Aorta (tissue), 5 donors: ENCODE measurements at regions not wholly inside any gene's neighbourhood (a gene's known extent, or its start where the extent isn't known, plus 50 kb on each side); places are given as distances from the start of the nearest gene placed in this dataset.
"Not testable (repeated sequence)": the region's sequence is repeated elsewhere in the genome, so short reads cannot be mapped to it uniquely, and the experiment has no call there.

Source experiments
- ATAC-seq: fragments of 200-7000 bp; cut with Tn5 transposase; one replicate; pipeline ENCODE4 v1.9.1; 2022; ENCODE audit warnings: moderate library complexity; ENCODE audit not compliant: low FRiP score
- DNase-seq, 2 donors: peaks; one replicate each; pipeline ENCODE4 v3.0.0-alpha.2; 2020
- H3K27ac ChIP-seq, 2 donors: one replicate each; pipeline ENCODE4 v1.5.1; 2013; ENCODE audit warnings: low read length in 2 of 2, mild to moderate bottlenecking in 2 of 2, moderate library complexity in 2 of 2, control low read depth in 1 of 2, inconsistent platforms in 1 of 2, low read depth in 1 of 2
- H3K27me3 ChIP-seq, 2 donors: one replicate each; pipeline ENCODE4 v1.6.1; 2013; ENCODE audit warnings: control low read depth in 1 of 2, low read length in 1 of 2, mild to moderate bottlenecking in 1 of 2, moderate library complexity in 1 of 2; ENCODE audit not compliant: insufficient read depth in 2 of 2, control insufficient read depth in 1 of 2
- H3K36me3 ChIP-seq, 2 donors: one replicate each; pipeline ENCODE4 v1.6.1; 2013; ENCODE audit warnings: control low read depth in 1 of 2, low read length in 1 of 2, mild to moderate bottlenecking in 1 of 2; ENCODE audit not compliant: insufficient read depth in 2 of 2, control insufficient read depth in 1 of 2
- H3K4me1 ChIP-seq, 2 donors: one replicate each; pipeline ENCODE4 v1.6.1; 2013; ENCODE audit warnings: low read length in 2 of 2, control low read depth in 1 of 2, mild to moderate bottlenecking in 1 of 2, moderate library complexity in 1 of 2; ENCODE audit not compliant: insufficient read depth in 2 of 2, control insufficient read depth in 1 of 2
- H3K4me3 ChIP-seq, 2 donors: one replicate each; pipeline ENCODE4 v1.5.1; 2013; ENCODE audit warnings: low read length in 2 of 2, control low read depth in 1 of 2, mild to moderate bottlenecking in 1 of 2
- H3K9me3 ChIP-seq: one replicate; pipeline ENCODE4 v1.6.1; 2013; ENCODE audit warnings: mild to moderate bottlenecking, low read length; ENCODE audit not compliant: control insufficient read depth
- WGBS, 2 donors: extraction: QIAGEN DNeasy Blood & Tissue Kit; methylation state at CpG; one replicate each; pipeline ENCODE4 v1.1.7; 2013; 5-methylcytosine and 5-hydroxymethylcytosine counted together
- intact Hi-C, 2 donors: fragments of 100-400 bp; cut with DNase I; formaldehyde crosslinking; loops; one replicate each; pipeline versions ENCODE4 v1.14.2 to v1.15.0; 2022
- donor health status: healthy with polysubstance abuse.
- donor health status: Bipolar disorder and iron deficiency.
- donor health status: DM: no; HTN: no; CAD: no.
- donor health status: DM: no; HTN: no; CAD: no.
- donor health status: DM: yes; HTN: yes; CAD: no.

DNA sequence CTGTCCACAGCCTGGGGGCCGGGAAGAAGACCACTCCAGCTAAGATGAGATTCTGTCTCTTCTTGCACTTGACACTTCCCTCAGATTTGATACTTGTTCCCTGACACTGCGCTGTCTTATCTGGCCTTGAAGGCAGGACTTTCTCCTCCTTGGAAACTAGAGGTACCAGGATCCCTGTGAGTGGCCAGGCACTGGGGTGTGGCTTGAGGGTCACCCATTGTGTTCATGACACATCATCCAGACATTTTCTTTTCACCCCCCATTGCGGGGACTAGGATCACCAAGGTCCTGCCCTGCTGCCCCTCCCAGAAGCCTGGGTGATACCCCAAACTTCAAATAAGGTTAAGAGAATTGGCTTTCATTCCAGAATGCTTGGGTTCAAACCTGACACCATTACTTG lies 103.3 kb downstream of the NDFIP1 start:
- ATAC-seq (no peak), DNase-seq (no peak)
- Histone ChIP-seq H3K36me3 (no peaks in the 10 kb centered on the region), H3K9me3 (no peaks in the 10 kb centered on the region), H3K4me1 (peaks cover 2 to 6% of the 10 kb centered on the region in 2 donors), H3K4me3 (no peak overlapping the region), H3K27me3 (no peaks in the 10 kb centered on the region), H3K27ac (no peak overlapping the region)
- intact Hi-C loops, result no loop called here
- 97% methylated on average over 3 of the region's 3 CpGs for WGBS, 2 donors

DNA sequence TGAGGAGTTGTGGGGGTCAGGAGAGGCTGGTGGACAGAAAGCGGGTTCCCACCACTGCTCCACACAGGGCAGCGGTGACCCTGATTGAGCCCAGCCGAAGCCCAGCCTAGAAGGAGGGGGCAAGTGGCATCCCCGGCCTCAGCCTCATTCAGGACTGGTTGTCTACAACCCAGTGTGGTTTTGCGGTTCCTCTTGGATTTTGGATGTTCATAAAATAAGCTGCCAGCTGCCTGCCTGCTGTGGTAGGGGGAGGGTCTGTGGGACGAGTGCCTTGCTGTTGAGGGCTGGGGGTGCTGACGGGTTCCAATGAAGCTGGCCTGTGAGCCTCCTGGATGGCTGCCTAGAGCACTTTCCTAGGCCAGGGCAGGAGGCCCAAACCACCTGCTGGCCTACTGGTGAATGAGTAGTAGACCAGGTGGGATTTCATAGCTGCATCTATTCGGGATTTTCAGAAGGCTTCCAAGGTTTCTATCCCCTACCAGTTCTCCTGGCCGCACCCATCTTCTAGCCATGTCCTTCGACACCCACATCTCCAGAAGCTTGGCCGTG lies 102.4 kb downstream of the NDFIP1 start:
- no peak for DNase-seq
- no peak for ATAC-seq
- no peaks in the 10 kb centered on the region for H3K4me1 ChIP-seq
- no peaks in the 10 kb centered on the region for H3K36me3 ChIP-seq
- intact Hi-C loops, result no loop called here
- H3K27me3 ChIP-seq, result no peaks in the 10 kb centered on the region
- H3K9me3 ChIP-seq, result no peaks in the 10 kb centered on the region
- no peak overlapping the region for H3K4me3 ChIP-seq
- H3K27ac ChIP-seq, result no peak overlapping the region
- WGBS, 2 donors, result 93 to 95% methylated on average over 11 of the region's 11 CpGs

DNA sequence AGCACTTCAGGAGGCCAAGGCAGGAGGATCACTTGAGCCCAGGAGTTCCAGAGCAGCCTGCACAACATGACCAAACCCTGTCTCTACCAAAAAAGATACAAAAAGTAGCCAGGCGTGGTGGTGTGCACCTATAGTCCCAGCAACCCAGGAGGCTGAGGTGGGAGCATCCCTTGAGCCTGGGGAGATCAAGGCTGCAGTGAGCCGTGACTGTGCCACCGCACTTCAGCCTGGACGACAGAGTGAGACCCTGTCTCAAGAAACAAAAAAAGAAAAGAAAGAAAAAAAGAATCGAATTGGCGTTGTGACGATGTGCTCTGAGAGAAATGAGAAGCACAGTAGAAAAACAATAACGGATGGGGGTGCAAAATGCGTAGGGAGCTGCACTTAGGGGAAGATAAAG lies 101.4 kb downstream of the NDFIP1 start:
- WGBS, 2 donors, result 94 to 95% methylated on average over 9 of the region's 9 CpGs
- no peak for ATAC-seq
- no peaks in the 10 kb centered on the region for H3K27me3 ChIP-seq
- H3K27ac ChIP-seq, result no peak overlapping the region
- no peak for DNase-seq
- intact Hi-C loops, result no loop called here
- H3K4me3 ChIP-seq, result no peak overlapping the region
- H3K4me1 ChIP-seq, result no peaks in the 10 kb centered on the region
- no peaks in the 10 kb centered on the region for H3K9me3 ChIP-seq
- no peaks in the 10 kb centered on the region for H3K36me3 ChIP-seq

DNA sequence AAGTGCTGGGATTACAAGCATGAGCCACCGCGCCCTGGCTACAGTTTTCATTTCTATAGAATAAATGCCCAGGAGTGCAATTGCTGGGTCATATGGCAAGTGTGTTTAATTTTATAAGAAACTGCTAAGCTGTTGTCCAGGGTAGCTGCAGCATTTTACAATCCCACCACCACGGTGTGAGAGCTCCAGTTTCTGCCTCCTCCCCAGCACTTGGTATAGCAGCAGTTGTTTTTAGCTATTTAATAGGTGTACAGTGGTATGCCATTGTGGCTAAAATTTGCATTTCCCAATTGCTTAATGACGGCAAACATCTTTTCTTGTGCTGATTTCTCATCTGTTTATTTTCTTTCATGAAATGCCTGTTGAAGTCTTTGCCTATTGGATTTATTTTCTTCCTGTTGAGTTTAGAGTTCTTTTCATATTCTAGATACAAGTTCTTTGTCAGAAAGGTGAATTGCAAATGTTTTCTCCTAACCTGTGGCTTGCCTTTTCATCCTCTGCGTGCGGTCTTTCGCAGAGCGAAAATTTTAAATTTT lies 100.3 kb downstream of the NDFIP1 start:
- DNase-seq (no peak), ATAC-seq (no peak)
- no peak overlapping the region for H3K27ac ChIP-seq
- WGBS, 2 donors, result 88% methylated on average over 8 of the region's 8 CpGs
- H3K4me1 ChIP-seq, result no peaks in the 10 kb centered on the region
- intact Hi-C loops, result no loop called here
- no peaks in the 10 kb centered on the region for H3K36me3 ChIP-seq
- no peaks in the 10 kb centered on the region for H3K9me3 ChIP-seq
- no peaks in the 10 kb centered on the region for H3K27me3 ChIP-seq
- no peak overlapping the region for H3K4me3 ChIP-seq

DNA sequence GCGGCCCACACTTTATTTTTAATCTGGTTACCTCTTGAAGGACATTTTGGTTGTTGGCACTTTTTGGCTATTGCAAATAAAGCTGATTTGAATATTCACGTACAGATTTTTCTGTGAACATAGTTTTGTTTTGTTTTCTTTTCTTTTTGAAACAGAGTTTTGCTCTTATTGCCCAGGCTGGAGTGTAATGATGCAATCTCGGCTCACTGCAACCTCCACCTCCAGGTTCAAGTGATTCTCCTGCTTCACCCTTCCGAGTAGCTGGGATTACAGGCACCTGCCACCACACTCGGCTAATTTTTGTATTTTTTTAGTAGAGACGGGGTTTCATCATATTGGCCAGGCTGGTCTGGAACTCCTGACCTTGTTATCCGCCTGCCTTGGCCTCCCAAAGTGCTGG lies 99.7 kb downstream of the NDFIP1 start:
- intact Hi-C loops, H3K4me1 ChIP-seq, H3K36me3 ChIP-seq, H3K4me3 ChIP-seq, DNase-seq, ATAC-seq, H3K27me3 ChIP-seq, H3K9me3 ChIP-seq, H3K27ac ChIP-seq: not testable (repeated sequence)
- 85 to 88% methylated on average over 7 of the region's 7 CpGs for WGBS, 2 donors

DNA sequence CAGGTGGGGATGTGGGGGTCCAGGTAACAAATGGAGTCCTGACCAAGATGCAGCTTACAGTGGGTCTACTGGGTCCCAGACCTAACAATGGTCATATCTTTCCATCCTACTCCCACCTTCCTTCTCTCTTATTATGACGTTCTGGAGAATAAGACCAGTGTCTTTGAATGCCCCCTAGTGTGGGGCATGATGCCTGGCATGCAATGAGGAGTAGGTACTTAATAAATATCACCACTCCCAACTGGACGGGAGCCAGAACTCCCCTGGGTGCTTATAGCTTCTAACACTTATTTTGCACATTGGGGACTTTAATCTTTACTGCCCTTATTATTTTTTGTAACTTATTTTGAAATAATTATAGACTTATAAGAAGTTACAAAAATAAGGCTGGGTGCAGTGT lies 98.2 kb downstream of the NDFIP1 start:
- Histone ChIP-seq H3K9me3 (no peaks in the 10 kb centered on the region), H3K4me3 (no peak overlapping the region)
- DNase-seq, result peak in 1 of 2 donors; percentile 6

DNA sequence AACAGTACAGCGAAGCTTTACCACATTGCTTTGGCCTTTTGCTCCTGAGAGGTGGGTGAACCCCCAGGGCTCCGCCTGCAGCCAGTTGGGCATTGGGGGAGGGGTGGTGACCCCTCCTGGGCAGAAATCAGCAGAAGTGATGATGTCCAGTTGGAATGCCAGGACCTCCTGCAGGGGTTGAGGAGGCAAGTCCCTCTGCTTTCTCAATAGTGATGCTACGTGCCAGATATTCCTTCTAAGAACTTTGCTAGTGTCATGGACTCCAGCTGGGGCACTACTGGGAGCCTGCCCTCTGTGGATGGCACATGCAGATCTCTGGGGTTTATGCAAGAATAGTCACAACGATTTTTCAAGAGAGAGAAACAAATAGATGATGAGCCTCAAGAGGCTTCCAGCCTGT lies 95.6 kb downstream of the NDFIP1 start:
- Histone ChIP-seq H3K27me3 (no peaks in the 10 kb centered on the region), H3K4me3 (no peak overlapping the region), H3K27ac (no peak overlapping the region), H3K36me3 (no peaks in the 10 kb centered on the region), H3K4me1 (no peaks in the 10 kb centered on the region), H3K9me3 (no peaks in the 10 kb centered on the region)
- 84 to 86% methylated on average over 4 of the region's 4 CpGs for WGBS, 2 donors
- no peak for ATAC-seq
- intact Hi-C loops, result no loop called here
- DNase-seq, result no peak

More for the DNA sequence above, 98.2 kb downstream of the NDFIP1 start:
- no peaks in the 10 kb centered on the region for H3K4me1 ChIP-seq
- no peaks in the 10 kb centered on the region for H3K36me3 ChIP-seq
- intact Hi-C loops, result no loop called here
- 52 to 63% methylated on average over 2 of the region's 2 CpGs for WGBS, 2 donors
- no peak overlapping the region for H3K27ac ChIP-seq
- no peak for ATAC-seq
- no peaks in the 10 kb centered on the region for H3K27me3 ChIP-seq
